H1 (cell line): ENCODE measurements at regions not wholly inside any gene's neighbourhood (a gene's known extent, or its start where the extent isn't known, plus 50 kb on each side); places are given as distances from the start of the nearest gene placed in this dataset.

Experiments
- HDAC2 ChIP-seq, 2 experiments: fragments of 300-600 bp in 1 of 2; sonication (generic) in 1 of 2; IDR thresholded peaks; 2 replicates each; pipeline ENCODE4 v1.6.1; 2011 to 2012; ENCODE audit warnings: low read depth in 2 of 2, low read length in 2 of 2, mild to moderate bottlenecking in 2 of 2, moderate library complexity in 2 of 2, borderline replicate concordance in 1 of 2, inconsistent platforms in 1 of 2
- SP2 ChIP-seq: IDR thresholded peaks from 2 replicates; pipeline ENCODE4 v1.6.1; 2012; ENCODE audit warnings: mild to moderate bottlenecking, low read length, inconsistent platforms

- no peak for TF ChIP-seq HDAC2 (IDR thresholded peaks at IDR 0.05; ENCODE audit: borderline replicate concordance in 1 of 2, low read depth in 2 of 2, low read length in 2 of 2)
- no peak for TF ChIP-seq SP2
Observed at GRCh38 chr3:59404064-59404463, 354.2 kb upstream of the CFAP20DC start.
